Activated naive CD4-positive, alpha-beta T cell treated with anti-CD3 and anti-CD28 coated beads for 36 hours (primary cell): ENCODE measurements at regions not wholly inside any gene's neighbourhood (a gene's known extent, or its start where the extent isn't known, plus 50 kb on each side); places are given as distances from the start of the nearest gene placed in this dataset.

Experiments used
- CTCF ChIA-PET: fragments of 350-600 bp; sonication (Branson Sonifier 250); formaldehyde crosslinking; loops from one replicate; lab custom pipeline; 2021; ENCODE audit warnings: antibody characterized with exemption; lab: Charles Lee
- DNase-seq: peaks from one replicate; pipeline ENCODE4 v3.0.0-alpha.2; 2020
- H3K27ac Mint-ChIP-seq: one replicate; pipeline ENCODE4 v1.8.0; 2021; ENCODE audit warnings: mild to moderate bottlenecking, mixed read lengths
- H3K27me3 Mint-ChIP-seq: one replicate; pipeline ENCODE4 v1.8.0; 2021; ENCODE audit warnings: low read depth, mixed read lengths
- H3K36me3 Mint-ChIP-seq: one replicate; pipeline ENCODE4 v1.8.0; 2021; ENCODE audit warnings: low read depth, mixed read lengths
- H3K4me1 Mint-ChIP-seq: one replicate; pipeline ENCODE4 v1.8.0; 2021; ENCODE audit warnings: low read depth, mixed read lengths
- H3K4me3 Mint-ChIP-seq: one replicate; pipeline ENCODE4 v1.8.0; 2021; ENCODE audit warnings: mild to moderate bottlenecking, moderate library complexity, mixed read lengths
- H3K9me3 Mint-ChIP-seq: one replicate; pipeline ENCODE4 v1.8.0; 2021; ENCODE audit warnings: mixed read lengths
- intact Hi-C: fragments of 100-400 bp; cut with micrococcal nuclease; formaldehyde crosslinking; loops from one replicate; pipeline ENCODE4 v1.15.1; 2023

DNA sequence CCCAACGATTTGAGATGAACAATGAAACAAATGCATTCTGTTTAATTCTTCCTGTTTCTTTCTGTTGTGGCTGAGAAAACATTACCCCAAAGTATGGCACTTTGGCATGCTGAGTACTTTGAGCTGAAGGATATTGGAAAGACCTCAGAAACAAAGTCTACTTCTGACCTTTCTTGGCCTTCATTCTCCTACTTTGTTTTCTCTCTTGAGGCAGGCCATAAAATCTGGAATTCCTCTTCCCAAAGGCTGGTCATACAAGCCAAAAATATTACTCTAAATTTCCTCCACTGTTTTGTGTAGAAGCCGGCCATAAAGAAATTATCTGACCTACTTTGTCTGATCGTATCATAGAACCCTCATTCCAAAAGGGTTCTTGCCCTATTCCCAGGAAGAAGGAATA, 1048.2 kb downstream of the TECRL start:
- intact Hi-C loops, result no loop called here
- no peaks in the 10 kb centered on the region for H3K4me1 Mint-ChIP-seq
- H3K4me3 Mint-ChIP-seq, result no peak overlapping the region
- H3K27ac Mint-ChIP-seq, result no peak overlapping the region
- CTCF ChIA-PET, result no interaction called here
- no peaks in the 10 kb centered on the region for H3K27me3 Mint-ChIP-seq
- no peaks in the 10 kb centered on the region for H3K36me3 Mint-ChIP-seq
- no peak for DNase-seq
- peaks cover 9% of the 10 kb centered on the region for H3K9me3 Mint-ChIP-seq

DNA sequence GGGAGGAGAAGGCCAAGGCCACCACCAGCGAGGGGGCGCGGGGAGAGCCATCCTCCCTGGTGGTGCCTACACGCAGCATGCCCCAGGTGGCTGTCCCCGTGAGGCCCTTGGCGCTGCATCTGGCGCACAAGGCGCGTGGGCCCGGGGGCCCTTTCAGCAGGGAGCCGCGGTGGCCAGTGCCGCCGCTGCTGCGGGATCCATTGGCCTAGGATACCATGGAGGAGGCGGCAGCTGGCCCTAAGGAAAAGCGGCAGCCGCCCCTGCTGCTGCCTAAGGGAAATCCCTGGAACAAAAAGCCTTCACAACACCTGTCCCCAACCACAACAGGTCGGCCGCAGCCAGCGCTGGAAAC, 1059.6 kb downstream of the TECRL start:
- Mint-ChIP-seq H3K27ac (no peak overlapping the region), H3K9me3 (peaks cover 17% of the 10 kb centered on the region), H3K36me3 (no peaks in the 10 kb centered on the region), H3K4me1 (no peaks in the 10 kb centered on the region), H3K4me3 (no peak overlapping the region), H3K27me3 (no peaks in the 10 kb centered on the region)
- CTCF ChIA-PET, result no interaction called here
- intact Hi-C loops, result no loop called here
- DNase-seq, result no peak

DNA sequence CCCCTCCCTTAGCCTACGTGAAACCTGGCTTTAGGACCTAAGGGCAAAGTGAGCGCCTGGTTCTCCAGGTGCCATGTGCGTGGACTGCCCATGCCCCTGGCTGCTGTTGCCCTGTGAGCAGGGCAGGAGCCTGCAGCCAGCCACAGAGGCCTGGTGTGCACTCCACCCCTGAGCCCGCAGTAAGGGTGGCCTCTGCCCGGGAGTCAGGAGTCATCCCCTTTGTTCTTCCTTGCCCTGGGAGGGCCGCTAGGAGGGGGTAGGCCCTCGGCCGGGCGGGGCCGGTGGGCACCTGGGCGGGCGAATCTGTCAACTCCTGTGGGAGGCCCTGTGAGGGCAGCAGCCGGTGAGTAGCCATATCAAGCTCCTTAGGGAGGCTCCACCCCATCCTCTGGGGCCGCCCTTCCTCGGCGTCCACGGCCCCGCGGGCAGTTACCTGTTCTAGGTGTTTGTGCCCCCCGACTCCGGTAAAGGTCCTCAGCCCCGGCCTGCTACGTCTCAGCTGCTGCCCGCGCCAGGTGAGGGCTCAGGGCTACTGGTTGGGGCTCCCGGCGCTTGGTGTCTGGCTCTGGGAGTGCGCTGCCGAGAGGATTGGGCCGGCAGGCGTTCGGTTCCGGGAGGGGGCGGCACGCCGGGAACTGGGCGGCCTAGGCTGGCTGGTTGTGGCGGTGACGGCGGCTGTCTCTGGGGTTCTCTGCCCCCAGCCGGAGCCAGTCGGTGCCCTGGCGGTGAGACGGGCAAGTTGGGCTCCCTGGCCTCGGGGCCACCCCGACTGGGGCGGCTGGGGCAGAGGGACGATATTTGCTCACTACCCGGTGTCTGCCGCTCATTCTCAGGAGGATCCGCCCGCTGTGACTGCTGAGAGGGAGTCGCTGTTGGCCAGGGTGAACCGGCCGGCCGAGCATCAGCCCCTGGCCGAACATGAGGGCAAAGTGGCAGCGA, 1060.2 kb downstream of the TECRL start:
- CTCF ChIA-PET, result no interaction called here
- H3K27me3 Mint-ChIP-seq, result no peaks in the 10 kb centered on the region
- H3K4me3 Mint-ChIP-seq, result no peak overlapping the region

DNA sequence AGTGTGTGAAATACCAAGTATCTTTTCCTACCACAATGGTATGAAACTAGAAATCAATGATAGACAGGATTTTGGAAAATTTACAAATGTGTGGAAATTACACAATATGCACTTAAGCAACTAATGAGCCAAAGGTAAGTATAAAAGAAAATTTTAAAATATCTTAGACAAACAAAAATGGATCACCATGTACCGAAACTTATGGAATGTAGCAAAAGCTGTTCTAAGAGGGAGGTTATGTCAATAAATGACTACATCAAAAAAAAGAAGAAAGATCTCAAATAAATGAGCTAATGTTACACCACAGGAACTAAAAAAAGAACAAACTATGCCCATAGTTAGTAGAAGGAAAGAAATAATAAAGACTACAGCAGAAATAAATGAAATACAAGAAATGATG, 1084.1 kb downstream of the TECRL start:
- no peaks in the 10 kb centered on the region for H3K4me1 Mint-ChIP-seq
- no peaks in the 10 kb centered on the region for H3K36me3 Mint-ChIP-seq
- no peak overlapping the region for H3K27ac Mint-ChIP-seq
- no peak overlapping the region for H3K4me3 Mint-ChIP-seq
- DNase-seq, result no peak
- CTCF ChIA-PET, result no interaction called here
- H3K27me3 Mint-ChIP-seq, result no peaks in the 10 kb centered on the region
- peaks cover 17% of the 10 kb centered on the region for H3K9me3 Mint-ChIP-seq
- intact Hi-C loops, result no loop called here

More for the DNA sequence above, 1060.2 kb downstream of the TECRL start:
- no peak for DNase-seq
- Mint-ChIP-seq H3K27ac (no peak overlapping the region), H3K9me3 (peaks cover 21% of the 10 kb centered on the region), H3K36me3 (no peaks in the 10 kb centered on the region), H3K4me1 (no peaks in the 10 kb centered on the region)
- intact Hi-C loops, result no loop called here

DNA sequence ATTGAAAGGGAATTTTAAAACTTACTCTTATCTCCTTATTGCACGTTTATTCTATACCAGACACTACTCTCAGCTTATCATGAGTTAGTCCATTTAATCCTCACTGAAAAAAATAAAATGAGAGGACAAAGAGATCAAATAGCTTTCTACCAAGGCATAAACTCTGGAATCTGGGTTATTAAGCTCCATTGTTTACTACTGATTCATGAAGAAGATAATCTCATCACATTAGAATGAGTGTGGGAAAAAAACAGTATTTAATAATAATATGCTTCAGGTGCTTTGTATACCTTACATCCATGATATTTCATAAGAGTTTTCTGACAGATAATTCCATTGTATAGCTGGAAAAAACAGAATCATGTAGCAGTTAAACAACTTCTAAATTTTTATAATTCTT, 1092.6 kb downstream of the TECRL start:
- intact Hi-C loops, result no loop called here
- Mint-ChIP-seq H3K36me3 (no peaks in the 10 kb centered on the region), H3K9me3 (no peaks in the 10 kb centered on the region), H3K27me3 (no peaks in the 10 kb centered on the region), H3K27ac (no peak overlapping the region), H3K4me3 (no peak overlapping the region), H3K4me1 (no peaks in the 10 kb centered on the region)
- CTCF ChIA-PET, result no interaction called here
- DNase-seq, result no peak

DNA sequence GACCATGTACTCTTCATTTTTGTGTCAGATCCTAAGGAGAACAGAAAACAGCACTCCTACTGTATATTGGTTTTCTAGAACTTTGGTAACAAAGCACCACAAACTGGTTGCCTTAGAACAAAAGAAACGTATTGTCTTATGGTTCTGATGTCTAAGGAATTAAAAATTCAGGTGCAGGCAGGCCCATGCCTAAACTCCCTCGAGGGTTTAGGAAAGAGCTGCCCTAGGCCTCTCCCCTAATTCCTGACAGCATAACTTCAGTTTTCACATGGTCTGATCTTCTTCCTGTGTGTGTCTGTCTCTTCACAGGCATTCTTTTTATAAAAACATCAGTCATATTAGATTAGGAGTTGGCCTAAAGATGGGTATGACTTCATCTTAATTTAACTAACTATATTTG, 1093.6 kb downstream of the TECRL start:
- no peak for DNase-seq
- intact Hi-C loops, result no loop called here
- Mint-ChIP-seq H3K36me3 (no peaks in the 10 kb centered on the region), H3K27ac (no peak overlapping the region), H3K4me1 (no peaks in the 10 kb centered on the region), H3K4me3 (no peak overlapping the region), H3K9me3 (no peaks in the 10 kb centered on the region), H3K27me3 (no peaks in the 10 kb centered on the region)
- CTCF ChIA-PET, result no interaction called here

DNA sequence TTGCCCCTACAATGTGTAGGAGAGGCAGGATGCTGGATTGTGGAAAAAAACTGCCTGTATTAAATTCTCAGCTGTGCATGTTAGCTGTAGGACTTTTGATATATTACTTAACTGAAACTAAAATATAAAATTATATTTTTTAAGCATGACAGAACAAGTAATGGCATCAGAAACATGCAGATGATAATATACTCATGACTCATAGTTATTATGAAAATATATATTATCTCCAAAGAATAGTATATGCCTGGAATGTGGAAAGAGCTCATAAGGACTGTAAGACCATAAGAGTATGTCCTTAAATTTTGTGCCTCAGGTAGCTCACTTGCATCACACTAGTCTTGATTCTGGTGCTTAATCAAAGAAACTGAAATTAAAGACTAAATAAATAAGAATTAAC, 1100.6 kb downstream of the TECRL start:
- CTCF ChIA-PET, result no interaction called here
- Mint-ChIP-seq H3K27ac (no peak overlapping the region), H3K36me3 (no peaks in the 10 kb centered on the region), H3K9me3 (peaks cover 12% of the 10 kb centered on the region), H3K4me3 (no peak overlapping the region), H3K27me3 (no peaks in the 10 kb centered on the region), H3K4me1 (no peaks in the 10 kb centered on the region)
- no peak for DNase-seq
- intact Hi-C loops, result no loop called here

- CTCF ChIA-PET, result no interaction called here
- no peaks in the 10 kb centered on the region for H3K36me3 Mint-ChIP-seq
- no peak overlapping the region for H3K4me3 Mint-ChIP-seq
- no peak overlapping the region for H3K27ac Mint-ChIP-seq
- H3K4me1 Mint-ChIP-seq, result no peaks in the 10 kb centered on the region
- peaks cover 9% of the 10 kb centered on the region for H3K9me3 Mint-ChIP-seq
- DNase-seq, result no peak
- H3K27me3 Mint-ChIP-seq, result no peaks in the 10 kb centered on the region
- intact Hi-C loops, result no loop called here
Measured at GRCh38 chr4:63302792-63303191, 1106.5 kb downstream of the TECRL start.

GRCh38 chr4:63302078-63302477, 1107.2 kb downstream of the TECRL start:
- H3K9me3 Mint-ChIP-seq, result peaks cover 9% of the 10 kb centered on the region
- no peak overlapping the region for H3K27ac Mint-ChIP-seq
- H3K27me3 Mint-ChIP-seq, result no peaks in the 10 kb centered on the region
- H3K4me3 Mint-ChIP-seq, result no peak overlapping the region
- intact Hi-C loops, result no loop called here
- no peaks in the 10 kb centered on the region for H3K4me1 Mint-ChIP-seq
- no peaks in the 10 kb centered on the region for H3K36me3 Mint-ChIP-seq
- CTCF ChIA-PET, result no interaction called here
- DNase-seq, result no peak

GRCh38 chr4:63296773-63297172, 1112.5 kb downstream of the TECRL start:
- Mint-ChIP-seq H3K27me3 (no peaks in the 10 kb centered on the region), H3K27ac (no peak overlapping the region), H3K4me1 (no peaks in the 10 kb centered on the region), H3K4me3 (no peak overlapping the region), H3K9me3 (peaks cover 4% of the 10 kb centered on the region), H3K36me3 (no peaks in the 10 kb centered on the region)
- intact Hi-C loops, result no loop called here
- DNase-seq, result no peak
- CTCF ChIA-PET, result interaction anchor here (0.7 kb wide), 1 partner anchor 405 kb away, joined by 3 read pairs; no protein-coding TSS in a partner anchor

DNA sequence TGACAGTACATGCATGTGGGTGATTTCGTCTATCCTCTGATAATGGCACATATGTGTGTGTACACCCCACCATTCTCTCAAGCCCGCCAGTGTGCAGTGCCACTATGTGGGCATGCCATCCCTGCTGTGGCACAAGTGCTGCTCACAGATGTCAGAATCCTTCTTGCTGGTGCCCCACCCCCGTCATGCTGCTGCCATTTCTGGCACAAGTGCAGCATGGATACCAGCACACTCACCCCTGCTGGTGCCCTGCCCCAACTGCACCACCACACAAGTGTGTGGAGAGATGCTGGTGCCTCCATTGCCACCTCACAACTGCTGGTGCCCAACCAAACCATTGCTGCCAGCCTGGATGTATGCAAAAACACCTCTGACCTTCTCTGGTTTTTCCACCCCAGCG, 1133.8 kb downstream of the TECRL start:
- Mint-ChIP-seq H3K4me1 (no peaks in the 10 kb centered on the region), H3K4me3 (no peak overlapping the region)

GRCh38 chr4:63269156-63269555, 1140.1 kb downstream of the TECRL start:
- CTCF ChIA-PET, result no interaction called here
- H3K27ac Mint-ChIP-seq, result no peak overlapping the region
- no peaks in the 10 kb centered on the region for H3K27me3 Mint-ChIP-seq
- H3K4me3 Mint-ChIP-seq, result no peak overlapping the region
- peaks cover 16% of the 10 kb centered on the region for H3K9me3 Mint-ChIP-seq
- no peaks in the 10 kb centered on the region for H3K36me3 Mint-ChIP-seq
- DNase-seq, result no peak
- H3K4me1 Mint-ChIP-seq, result no peaks in the 10 kb centered on the region
- intact Hi-C loops, result no loop called here

More for the DNA sequence above, 1133.8 kb downstream of the TECRL start:
- no peaks in the 10 kb centered on the region for H3K27me3 Mint-ChIP-seq
- intact Hi-C loops, result no loop called here
- DNase-seq, result no peak
- no peaks in the 10 kb centered on the region for H3K36me3 Mint-ChIP-seq
- peaks cover 14% of the 10 kb centered on the region for H3K9me3 Mint-ChIP-seq
- H3K27ac Mint-ChIP-seq, result no peak overlapping the region
- CTCF ChIA-PET, result no interaction called here

- no peak overlapping the region for H3K4me3 Mint-ChIP-seq
- no peaks in the 10 kb centered on the region for H3K27me3 Mint-ChIP-seq
- H3K9me3 Mint-ChIP-seq, result peaks cover 5% of the 10 kb centered on the region
- H3K36me3 Mint-ChIP-seq, result no peaks in the 10 kb centered on the region
- intact Hi-C loops, result no loop called here
- CTCF ChIA-PET, result no interaction called here
- H3K27ac Mint-ChIP-seq, result no peak overlapping the region
- H3K4me1 Mint-ChIP-seq, result no peaks in the 10 kb centered on the region
- DNase-seq, result no peak
Measured at GRCh38 chr4:63233671-63234070, 1175.6 kb downstream of the TECRL start.
